LNCaP clone FGC (cell line): ENCODE measurements at regions not wholly inside any gene's neighbourhood (a gene's known extent, or its start where the extent isn't known, plus 50 kb on each side); places are given as distances from the start of the nearest gene placed in this dataset.
A peak's percentile ranks its signal among the peaks of the same experiment; 100 is the strongest.

Source experiments
- DNase-seq: peaks from one replicate; pipeline ENCODE4 v3.0.0-alpha.2; 2011; ENCODE audit warnings: low read depth
- H3K4me3 ChIP-seq: 2 replicates; pipeline ENCODE4 v1.5.1; 2011; ENCODE audit warnings: mild to moderate bottlenecking, low read depth, low read length, control low read depth
- TF ChIP-seq, protein P1 (sequence below): IDR thresholded peaks from 2 replicates; pipeline ENCODE4 v1.5.1; 2012; ENCODE audit warnings: mild to moderate bottlenecking; ENCODE audit not compliant: control insufficient read depth, insufficient read depth; ENCODE audit errors: extremely low read depth

DNA sequence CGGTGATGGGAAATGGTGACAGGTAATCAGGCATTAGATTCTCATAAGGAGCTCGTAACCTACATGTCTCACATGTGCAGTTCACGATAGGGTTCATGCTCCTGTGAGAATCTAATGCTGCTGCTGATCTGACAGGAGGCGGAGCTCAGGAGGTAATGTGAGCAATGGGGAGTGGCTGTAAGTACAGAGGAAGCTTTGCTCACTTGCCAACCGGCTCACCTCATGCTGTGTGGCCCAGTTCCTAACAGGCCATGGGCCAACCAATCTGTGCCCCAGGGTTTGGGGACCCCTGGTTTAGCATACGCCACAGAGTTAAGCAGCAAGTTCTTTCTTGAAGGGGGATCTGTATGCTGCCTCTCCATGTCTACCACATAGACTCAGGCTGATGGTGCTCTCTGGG, 133.1 kb downstream of the IQUB start:
- TF ChIP-seq, protein P1, sequence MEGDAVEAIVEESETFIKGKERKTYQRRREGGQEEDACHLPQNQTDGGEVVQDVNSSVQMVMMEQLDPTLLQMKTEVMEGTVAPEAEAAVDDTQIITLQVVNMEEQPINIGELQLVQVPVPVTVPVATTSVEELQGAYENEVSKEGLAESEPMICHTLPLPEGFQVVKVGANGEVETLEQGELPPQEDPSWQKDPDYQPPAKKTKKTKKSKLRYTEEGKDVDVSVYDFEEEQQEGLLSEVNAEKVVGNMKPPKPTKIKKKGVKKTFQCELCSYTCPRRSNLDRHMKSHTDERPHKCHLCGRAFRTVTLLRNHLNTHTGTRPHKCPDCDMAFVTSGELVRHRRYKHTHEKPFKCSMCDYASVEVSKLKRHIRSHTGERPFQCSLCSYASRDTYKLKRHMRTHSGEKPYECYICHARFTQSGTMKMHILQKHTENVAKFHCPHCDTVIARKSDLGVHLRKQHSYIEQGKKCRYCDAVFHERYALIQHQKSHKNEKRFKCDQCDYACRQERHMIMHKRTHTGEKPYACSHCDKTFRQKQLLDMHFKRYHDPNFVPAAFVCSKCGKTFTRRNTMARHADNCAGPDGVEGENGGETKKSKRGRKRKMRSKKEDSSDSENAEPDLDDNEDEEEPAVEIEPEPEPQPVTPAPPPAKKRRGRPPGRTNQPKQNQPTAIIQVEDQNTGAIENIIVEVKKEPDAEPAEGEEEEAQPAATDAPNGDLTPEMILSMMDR, result no peak
- no peak overlapping the region for H3K4me3 ChIP-seq
- no peak for DNase-seq

- no peak overlapping the region for H3K4me3 ChIP-seq
- TF ChIP-seq, protein P1, result no peak
- DNase-seq, result no peak
Observed at GRCh38 chr7:123400196-123400595, 134.2 kb downstream of the IQUB start.

- TF ChIP-seq, protein P1, result no peak
- peak; percentile 56 for DNase-seq
- H3K4me3 ChIP-seq, result no peak overlapping the region
Observed at GRCh38 chr7:123398921-123399320, 135.5 kb downstream of the IQUB start.

GRCh38 chr7:123397746-123398338, 136.6 kb downstream of the IQUB start:
- TF ChIP-seq, protein P1, result no peak
- peak; percentile 10 for DNase-seq
- H3K4me3 ChIP-seq, result no peak overlapping the region

GRCh38 chr7:123393623-123394022, 140.8 kb downstream of the IQUB start:
- no peak for DNase-seq
- TF ChIP-seq, protein P1, result no peak
- no peak overlapping the region for H3K4me3 ChIP-seq

- TF ChIP-seq, protein P1, result no peak
- no peak overlapping the region for H3K4me3 ChIP-seq
- no peak for DNase-seq
Observed at GRCh38 chr7:123372368-123372767, 162.0 kb downstream of the IQUB start.

DNA sequence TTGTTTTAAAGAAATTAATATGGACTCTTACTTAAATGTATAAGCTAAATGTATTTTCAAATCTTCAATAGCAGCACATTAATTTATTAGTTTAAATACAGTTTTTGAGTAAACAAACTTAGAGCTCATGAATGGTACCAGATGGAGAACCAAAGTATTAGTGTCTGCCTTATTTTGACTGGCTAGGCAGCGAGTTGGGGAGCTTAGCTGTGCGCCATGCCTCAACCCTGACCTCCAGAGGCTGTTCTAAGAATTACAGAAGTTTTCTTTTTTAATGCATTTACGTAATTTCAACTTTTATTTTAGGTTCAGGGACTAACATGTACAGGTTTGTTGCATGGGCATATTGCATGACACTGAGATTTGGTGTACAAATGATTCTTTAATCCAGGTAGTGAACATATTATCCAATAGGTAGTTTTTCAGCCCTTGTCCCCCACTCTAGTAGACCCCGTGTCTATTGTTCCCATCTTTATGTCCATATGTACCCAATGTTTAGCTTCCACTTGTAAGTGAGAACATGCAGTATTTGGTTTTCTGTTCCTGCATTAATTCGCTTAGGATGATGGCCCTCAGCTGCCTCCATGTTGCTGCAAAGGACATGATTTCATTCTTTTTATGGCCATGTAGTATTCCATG, 166.8 kb downstream of the IQUB start:
- H3K4me3 ChIP-seq, result no peak overlapping the region
- TF ChIP-seq, protein P1, result peak; percentile 80
- peak; percentile 38 for DNase-seq
